ENCODE measurements at regions not wholly inside any gene's neighbourhood (a gene's known extent, or its start where the extent isn't known, plus 50 kb on each side); places are given as distances from the start of the nearest gene placed in this dataset.

DNA sequence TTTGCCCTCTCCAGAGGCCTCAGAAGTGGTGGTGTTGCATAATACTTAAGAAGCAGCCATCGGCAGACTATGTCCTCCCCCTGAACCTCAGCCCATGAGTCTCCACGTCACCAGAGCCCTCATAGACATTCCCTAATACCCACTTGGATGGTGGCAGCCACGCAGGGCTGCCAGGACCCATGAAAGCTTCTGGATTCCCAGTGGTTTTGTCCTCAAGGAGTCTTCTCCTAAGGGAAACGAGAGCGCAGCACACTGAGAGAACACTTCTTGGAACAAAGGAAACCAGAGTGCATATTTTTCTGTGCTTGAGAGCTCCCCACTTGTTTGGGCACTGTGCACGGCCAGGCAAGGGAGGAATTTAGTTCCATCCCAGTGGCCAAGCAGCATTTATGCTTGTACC lies 204.1 kb upstream of the DMD start:
- Histone ChIP-seq H3K9me3 (replicated peaks; ENCODE audit: control insufficient read depth, insufficient read depth, low read depth, low read length) (no peaks in the 10 kb centered on the region), H3K4me3 (no peak overlapping the region), H2AFZ (ENCODE audit: low read depth, low read length) (no peak overlapping the region), H3K36me3 (ENCODE audit: control insufficient read depth, insufficient read depth, low read length) (no peaks in the 10 kb centered on the region), H3K4me2 (ENCODE audit: insufficient read depth, low read length) (no peak overlapping the region), H3K27ac (ENCODE audit: extremely low read depth, low read depth, low read length) (no peak overlapping the region), H3K9me1 (ENCODE audit: control insufficient read depth, insufficient read depth, low read length) (no peaks in the 10 kb centered on the region), H3K9ac (ENCODE audit: insufficient read depth in 1 of 2, low read depth in 2 of 2, low read length in 2 of 2) (no peak overlapping the region), H4K20me1 (replicated peaks; ENCODE audit: control insufficient read depth, insufficient read depth, low read length) (no peaks in the 10 kb centered on the region), H3K27me3 (ENCODE audit: control insufficient read depth in 2 of 2, insufficient read depth in 2 of 2, low read length in 2 of 2) (no peaks in the 10 kb centered on the region), H3K4me1 (replicated peaks in 1 of 2; ENCODE audit: control insufficient read depth in 2 of 2, insufficient read depth in 2 of 2, low read length in 2 of 2) (no peaks in the 10 kb centered on the region), H3K79me2 (ENCODE audit: control insufficient read depth, insufficient read depth, low read length) (no peaks in the 10 kb centered on the region)
- no TSS peak for BruUV-seq (replicated peaks)
- FAIRE-seq (no peak), ATAC-seq (no peak), DNase-seq (ENCODE audit: extremely low read depth in 1 of 4, low spot score in 3 of 4) (no peak)
- TF ChIP-seq CBFB (CRISPR knock-in tag; IDR thresholded peaks at IDR 0.05) (no peak), TCF3 (CRISPR knock-in tag; IDR thresholded peaks at IDR 0.05) (no peak), E2F3 (CRISPR knock-in tag; IDR thresholded peaks at IDR 0.05) (no peak), SIRT6 (IDR thresholded peaks at IDR 0.05; ENCODE audit: low read depth, low read length) (no peak)
- TF ChIP-seq, protein P1, sequence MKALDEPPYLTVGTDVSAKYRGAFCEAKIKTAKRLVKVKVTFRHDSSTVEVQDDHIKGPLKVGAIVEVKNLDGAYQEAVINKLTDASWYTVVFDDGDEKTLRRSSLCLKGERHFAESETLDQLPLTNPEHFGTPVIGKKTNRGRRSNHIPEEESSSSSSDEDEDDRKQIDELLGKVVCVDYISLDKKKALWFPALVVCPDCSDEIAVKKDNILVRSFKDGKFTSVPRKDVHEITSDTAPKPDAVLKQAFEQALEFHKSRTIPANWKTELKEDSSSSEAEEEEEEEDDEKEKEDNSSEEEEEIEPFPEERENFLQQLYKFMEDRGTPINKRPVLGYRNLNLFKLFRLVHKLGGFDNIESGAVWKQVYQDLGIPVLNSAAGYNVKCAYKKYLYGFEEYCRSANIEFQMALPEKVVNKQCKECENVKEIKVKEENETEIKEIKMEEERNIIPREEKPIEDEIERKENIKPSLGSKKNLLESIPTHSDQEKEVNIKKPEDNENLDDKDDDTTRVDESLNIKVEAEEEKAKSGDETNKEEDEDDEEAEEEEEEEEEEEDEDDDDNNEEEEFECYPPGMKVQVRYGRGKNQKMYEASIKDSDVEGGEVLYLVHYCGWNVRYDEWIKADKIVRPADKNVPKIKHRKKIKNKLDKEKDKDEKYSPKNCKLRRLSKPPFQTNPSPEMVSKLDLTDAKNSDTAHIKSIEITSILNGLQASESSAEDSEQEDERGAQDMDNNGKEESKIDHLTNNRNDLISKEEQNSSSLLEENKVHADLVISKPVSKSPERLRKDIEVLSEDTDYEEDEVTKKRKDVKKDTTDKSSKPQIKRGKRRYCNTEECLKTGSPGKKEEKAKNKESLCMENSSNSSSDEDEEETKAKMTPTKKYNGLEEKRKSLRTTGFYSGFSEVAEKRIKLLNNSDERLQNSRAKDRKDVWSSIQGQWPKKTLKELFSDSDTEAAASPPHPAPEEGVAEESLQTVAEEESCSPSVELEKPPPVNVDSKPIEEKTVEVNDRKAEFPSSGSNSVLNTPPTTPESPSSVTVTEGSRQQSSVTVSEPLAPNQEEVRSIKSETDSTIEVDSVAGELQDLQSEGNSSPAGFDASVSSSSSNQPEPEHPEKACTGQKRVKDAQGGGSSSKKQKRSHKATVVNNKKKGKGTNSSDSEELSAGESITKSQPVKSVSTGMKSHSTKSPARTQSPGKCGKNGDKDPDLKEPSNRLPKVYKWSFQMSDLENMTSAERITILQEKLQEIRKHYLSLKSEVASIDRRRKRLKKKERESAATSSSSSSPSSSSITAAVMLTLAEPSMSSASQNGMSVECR (CRISPR knock-in tag; IDR thresholded peaks at IDR 0.05): no peak
- 0% methylated on average over 6 of the region's 6 CpGs for WGBS (ENCODE audit: insufficient coverage, low coverage, missing lambda C conversion rate)
- in situ Hi-C loops (cut with MboI) (no loop called here), intact Hi-C loops (cut with micrococcal nuclease) (no loop called here)
- CTCF ChIA-PET (ENCODE audit: low intra/inter-chr PET ratio): no interaction called here
- POLR2A ChIA-PET: no interaction called here

All from K562 (cell line).